Stomach (tissue), 8 donors: ENCODE measurements at regions not wholly inside any gene's neighbourhood (a gene's known extent, or its start where the extent isn't known, plus 50 kb on each side); places are given as distances from the start of the nearest gene placed in this dataset.

Source experiments
- DNase-seq, 2 donors: peaks; one replicate each; pipeline versions ENCODE4 v3.0.0 to v3.0.0-alpha.2; 2013 to 2019
- H3K27ac ChIP-seq, 5 donors: fragments of 200-600 bp in 4 of 5; sonication (generic) in 4 of 5; one replicate each; pipeline ENCODE4 v1.5.1; 2013 to 2019; ENCODE audit warnings: mild to moderate bottlenecking in 1 of 5, moderate library complexity in 1 of 5
- H3K27me3 ChIP-seq, 3 donors: fragments of 200-600 bp; sonication (generic); one replicate each; pipeline ENCODE4 v1.5.1; 2017 to 2019; ENCODE audit warnings: mixed run types in 1 of 3
- H3K36me3 ChIP-seq, 4 donors: fragments of 200-600 bp; sonication (generic); 1 replicate in 3 of 4; 2 replicates in 1 of 4; pipeline ENCODE4 v1.5.1; 2016 to 2019
- H3K4me1 ChIP-seq, 4 donors: fragments of 200-600 bp; sonication (generic); one replicate each; pipeline ENCODE4 v1.5.1; 2016 to 2019
- H3K4me3 ChIP-seq, 4 donors: fragments of 200-600 bp; sonication (generic) in 3 of 4; one replicate each; pipeline ENCODE4 v1.5.1; 2016 to 2019; ENCODE audit warnings: mild to moderate bottlenecking in 1 of 4
- H3K9me3 ChIP-seq, 4 donors: fragments of 200-600 bp; sonication (generic); one replicate each; pipeline ENCODE4 v1.5.1; 2016 to 2019
- EP300 ChIP-seq: sonication (generic); formaldehyde crosslinking; IDR thresholded peaks from one replicate; pipeline ENCODE4 v1.6.1; 2017; ENCODE audit warnings: antibody characterized with exemption
- POLR2A ChIP-seq, 4 donors: fragments of 450-650 bp; IDR thresholded peaks; one replicate each; pipeline ENCODE4 v1.6.1; 2016; ENCODE audit warnings: antibody characterized with exemption in 4 of 4, control low read depth in 2 of 4, mild to moderate bottlenecking in 1 of 4, moderate library complexity in 1 of 4
- POLR2AphosphoS5 ChIP-seq, 3 donors: sonication (generic); formaldehyde crosslinking; IDR thresholded peaks; one replicate each; pipeline ENCODE4 v1.6.1; 2016; ENCODE audit warnings: antibody characterized with exemption in 3 of 3
- WGBS, 5 donors: extraction: QIAGEN DNeasy Blood & Tissue Kit in 3 of 5; methylation state at CpG; one replicate each; pipeline versions ENCODE4 v1.1.5 to v1.1.7; 2013 to 2018; 5-methylcytosine and 5-hydroxymethylcytosine counted together
- intact Hi-C: fragments of 100-400 bp; cut with DNase I; formaldehyde crosslinking; loops from one replicate; pipeline ENCODE4 v1.15.1; 2023; ENCODE audit warnings: low total_unique reads
- TF ChIP-seq, protein P1 (sequence below), 7 experiments: fragments of 450-650 bp in 4 of 7; fragments of 200-600 bp in 3 of 7; sonication (generic) in 3 of 7; IDR thresholded peaks; one replicate each; pipeline ENCODE4 v1.5.1; 2016 to 2019; ENCODE audit warnings: antibody characterized with exemption in 7 of 7, control low read depth in 2 of 7, mild to moderate bottlenecking in 1 of 7
- donor health status: healthy with polysubstance abuse.
- donor health status: Bipolar disorder and iron deficiency.
- donor health status: healthy.

DNA sequence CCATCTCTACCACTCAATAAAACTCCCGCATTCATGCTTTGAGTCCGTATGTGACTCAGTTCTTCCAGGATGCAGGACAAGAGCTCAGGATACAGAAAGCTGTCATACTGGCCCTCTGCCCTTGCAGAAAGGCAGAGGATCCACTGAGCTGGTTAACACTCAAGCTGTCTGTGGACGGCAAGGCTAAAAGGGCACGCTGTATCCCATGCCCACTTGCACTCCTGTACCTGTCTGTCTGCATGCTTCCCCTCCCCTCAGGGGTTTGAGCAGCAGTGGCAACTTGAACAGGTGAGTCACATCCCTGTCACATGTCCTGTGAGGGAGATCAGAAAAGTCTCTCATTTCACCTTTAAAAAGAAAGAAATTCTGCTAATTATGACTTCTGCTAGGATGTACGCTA lies 293.8 kb downstream of the HS3ST3B1 start:
- no peaks in the 10 kb centered on the region for H3K4me1 ChIP-seq
- TF ChIP-seq POLR2A (IDR thresholded peaks at IDR 0.05), result no peak
- TF ChIP-seq, protein P1, sequence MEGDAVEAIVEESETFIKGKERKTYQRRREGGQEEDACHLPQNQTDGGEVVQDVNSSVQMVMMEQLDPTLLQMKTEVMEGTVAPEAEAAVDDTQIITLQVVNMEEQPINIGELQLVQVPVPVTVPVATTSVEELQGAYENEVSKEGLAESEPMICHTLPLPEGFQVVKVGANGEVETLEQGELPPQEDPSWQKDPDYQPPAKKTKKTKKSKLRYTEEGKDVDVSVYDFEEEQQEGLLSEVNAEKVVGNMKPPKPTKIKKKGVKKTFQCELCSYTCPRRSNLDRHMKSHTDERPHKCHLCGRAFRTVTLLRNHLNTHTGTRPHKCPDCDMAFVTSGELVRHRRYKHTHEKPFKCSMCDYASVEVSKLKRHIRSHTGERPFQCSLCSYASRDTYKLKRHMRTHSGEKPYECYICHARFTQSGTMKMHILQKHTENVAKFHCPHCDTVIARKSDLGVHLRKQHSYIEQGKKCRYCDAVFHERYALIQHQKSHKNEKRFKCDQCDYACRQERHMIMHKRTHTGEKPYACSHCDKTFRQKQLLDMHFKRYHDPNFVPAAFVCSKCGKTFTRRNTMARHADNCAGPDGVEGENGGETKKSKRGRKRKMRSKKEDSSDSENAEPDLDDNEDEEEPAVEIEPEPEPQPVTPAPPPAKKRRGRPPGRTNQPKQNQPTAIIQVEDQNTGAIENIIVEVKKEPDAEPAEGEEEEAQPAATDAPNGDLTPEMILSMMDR (IDR thresholded peaks at IDR 0.05), result no peak
- no peak for TF ChIP-seq EP300
- 91 to 97% (median 92%) methylated on average over 5 of the region's 5 CpGs for WGBS, 5 donors
- H3K27ac ChIP-seq, result no peak overlapping the region
- H3K9me3 ChIP-seq, result no peaks in the 10 kb centered on the region
- H3K4me3 ChIP-seq, result no peak overlapping the region
- H3K27me3 ChIP-seq, result no peaks in the 10 kb centered on the region
- no peaks in the 10 kb centered on the region for H3K36me3 ChIP-seq
- intact Hi-C loops, result no loop called here
- DNase-seq, result no peak

DNA sequence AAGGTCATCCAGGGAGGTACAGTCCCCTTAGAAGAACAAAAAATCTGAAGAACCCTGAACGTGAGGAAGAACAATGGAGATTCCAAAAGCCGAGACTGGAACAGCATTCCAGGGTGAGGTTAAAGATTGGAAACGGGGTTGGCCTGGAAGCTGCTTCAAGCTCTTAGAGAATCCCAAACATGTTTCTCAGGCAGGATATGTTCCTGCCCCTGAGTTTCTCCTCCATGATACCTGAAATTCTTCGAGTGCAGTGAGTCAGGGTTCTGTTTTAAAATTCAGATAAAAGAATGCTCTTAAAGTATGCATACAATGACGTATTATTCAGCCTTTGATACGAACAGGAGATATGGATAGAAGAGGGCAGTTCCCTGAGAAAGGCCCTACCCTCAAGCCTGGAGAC lies 293.1 kb downstream of the HS3ST3B1 start:
- H3K27me3 ChIP-seq, result no peaks in the 10 kb centered on the region
- intact Hi-C loops, result no loop called here
- no peaks in the 10 kb centered on the region for H3K36me3 ChIP-seq
- WGBS, 5 donors, result 39 to 60% (median 54%) methylated on average over 6 of the region's 6 CpGs
- no peak overlapping the region for H3K27ac ChIP-seq
- H3K4me3 ChIP-seq, result no peak overlapping the region
- no peaks in the 10 kb centered on the region for H3K9me3 ChIP-seq
- DNase-seq, result no peak
- no peak for TF ChIP-seq POLR2A (IDR thresholded peaks at IDR 0.05)
- TF ChIP-seq POLR2AphosphoS5 (IDR thresholded peaks at IDR 0.05), result no peak
- no peak for TF ChIP-seq EP300
- TF ChIP-seq, protein P1 (IDR thresholded peaks at IDR 0.05), result no peak
- H3K4me1 ChIP-seq, result no peaks in the 10 kb centered on the region

DNA sequence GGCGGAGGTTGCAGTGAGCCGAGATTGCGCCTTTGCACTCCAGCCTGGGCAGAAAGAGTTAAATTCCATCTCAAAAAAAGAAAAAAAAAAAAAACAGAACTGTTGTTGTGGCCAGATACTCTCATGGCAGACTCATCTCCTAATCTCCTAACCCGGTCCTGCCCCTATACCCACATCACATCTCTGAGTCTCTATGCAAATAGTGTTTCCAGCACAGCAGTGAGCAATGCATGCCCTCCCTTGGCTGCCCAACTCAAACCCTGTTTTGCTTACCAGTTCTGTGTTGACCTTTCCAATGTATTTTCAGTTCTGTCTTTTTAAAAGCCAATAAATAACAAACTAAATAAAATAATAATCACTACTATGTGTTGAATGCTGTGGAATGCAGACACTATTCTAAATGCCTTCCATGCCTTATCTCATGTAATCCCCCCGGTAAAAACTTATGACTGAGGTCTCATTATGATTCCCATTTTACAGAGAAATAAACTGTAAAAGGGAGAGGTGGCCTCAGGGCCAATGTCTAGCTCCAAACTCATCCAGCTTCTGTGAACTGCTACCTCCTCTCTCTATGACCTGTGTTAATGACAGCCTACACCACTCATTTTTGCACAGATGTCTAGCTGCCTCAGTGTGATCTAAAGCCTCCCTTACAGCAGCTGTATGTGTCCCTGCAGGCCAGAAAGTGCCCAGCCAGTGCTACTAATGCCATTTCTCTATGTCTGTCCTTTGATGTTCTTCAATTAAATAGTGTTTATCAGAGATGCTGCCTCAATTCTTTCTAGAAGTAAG lies 289.8 kb downstream of the HS3ST3B1 start:
- H3K27me3 ChIP-seq, result no peaks in the 10 kb centered on the region
- no peaks in the 10 kb centered on the region for H3K4me1 ChIP-seq
- intact Hi-C loops, result no loop called here
- no peaks in the 10 kb centered on the region for H3K9me3 ChIP-seq
- 80 to 89% (median 81%) methylated on average over 5 of the region's 5 CpGs for WGBS, 5 donors
- no peaks in the 10 kb centered on the region for H3K36me3 ChIP-seq
- DNase-seq, result no peak
- no peak overlapping the region for H3K27ac ChIP-seq
- TF ChIP-seq EP300 (no peak), POLR2AphosphoS5 (IDR thresholded peaks at IDR 0.05) (no peak), POLR2A (IDR thresholded peaks at IDR 0.05) (no peak)
- TF ChIP-seq, protein P1 (IDR thresholded peaks at IDR 0.05), result no peak
- no peak overlapping the region for H3K4me3 ChIP-seq

DNA sequence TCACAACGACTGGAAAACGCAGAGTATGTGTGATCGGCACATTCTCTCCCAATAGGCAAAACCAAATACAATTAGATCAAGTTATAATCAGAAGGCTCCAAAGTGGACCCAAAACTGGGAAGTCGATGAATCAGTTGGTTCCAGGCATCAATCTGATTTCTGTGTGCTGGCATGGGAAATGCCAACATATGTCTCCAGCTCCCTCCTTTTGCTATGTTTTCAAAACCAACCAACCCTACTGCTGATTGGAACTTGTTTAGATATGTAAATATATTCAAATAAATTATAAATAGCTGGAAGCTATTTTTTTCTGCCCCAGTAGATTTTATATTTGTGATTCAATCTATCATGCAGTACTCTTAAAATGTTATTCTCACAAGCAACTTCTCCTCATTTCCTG lies 284.2 kb downstream of the HS3ST3B1 start:
- Histone ChIP-seq H3K27me3 (no peaks in the 10 kb centered on the region), H3K36me3 (no peaks in the 10 kb centered on the region), H3K4me3 (no peak overlapping the region), H3K4me1 (no peaks in the 10 kb centered on the region), H3K27ac (no peak overlapping the region), H3K9me3 (no peaks in the 10 kb centered on the region)
- DNase-seq, result no peak
- 83 to 91% (median 90%) methylated on average over 4 of the region's 4 CpGs for WGBS, 5 donors
- TF ChIP-seq POLR2AphosphoS5 (IDR thresholded peaks at IDR 0.05) (no peak), EP300 (no peak), POLR2A (IDR thresholded peaks at IDR 0.05) (no peak)
- TF ChIP-seq, protein P1 (IDR thresholded peaks at IDR 0.05), result no peak
- intact Hi-C loops, result no loop called here
